Muscle layer of colon (tissue), 2 donors: ENCODE measurements at regions not wholly inside any gene's neighbourhood (a gene's known extent, or its start where the extent isn't known, plus 50 kb on each side); places are given as distances from the start of the nearest gene placed in this dataset.
"Not testable (repeated sequence)": the region's sequence is repeated elsewhere in the genome, so short reads cannot be mapped to it uniquely, and the experiment has no call there.

Experiments
- H3K27ac ChIP-seq: one replicate; pipeline ENCODE4 v1.7.0; 2013; ENCODE audit warnings: low read depth, mild to moderate bottlenecking, low read length, moderate library complexity
- H3K27me3 ChIP-seq, 2 donors: one replicate each; pipeline ENCODE4 v1.7.0; 2013; ENCODE audit warnings: low read length in 2 of 2, mild to moderate bottlenecking in 2 of 2; ENCODE audit not compliant: insufficient read depth in 2 of 2, control insufficient read depth in 1 of 2
- H3K36me3 ChIP-seq: one replicate; pipeline ENCODE4 v1.7.0; 2013; ENCODE audit warnings: mild to moderate bottlenecking, low read length; ENCODE audit not compliant: insufficient read depth
- H3K4me1 ChIP-seq: one replicate; pipeline ENCODE4 v1.7.0; 2013; ENCODE audit warnings: mild to moderate bottlenecking, low read length; ENCODE audit not compliant: insufficient read depth
- H3K4me3 ChIP-seq, 2 donors: one replicate each; pipeline ENCODE4 v1.7.0; 2013; ENCODE audit warnings: low read length in 2 of 2, low read depth in 1 of 2, mild to moderate bottlenecking in 1 of 2, moderate library complexity in 1 of 2
- H3K9ac ChIP-seq: one replicate; pipeline ENCODE4 v1.7.0; 2013; ENCODE audit warnings: low read length
- H3K9me3 ChIP-seq: one replicate; pipeline ENCODE4 v1.7.0; 2013; ENCODE audit warnings: mild to moderate bottlenecking, low read length
- donor health status: abdominal sarcoma.
- donor health status: Adenocarcinoma of cecum.

- no peaks in the 10 kb centered on the region for H3K4me1 ChIP-seq
These were observed 276.7 kb upstream of the ECI2 start for GRCh38 chr6:4412077-4412476.

GRCh38 chr6:4407710-4408109 lies 272.3 kb upstream of the ECI2 start:
- not testable (repeated sequence) for H3K9me3 ChIP-seq, H3K36me3 ChIP-seq, H3K27me3 ChIP-seq, H3K4me1 ChIP-seq, H3K4me3 ChIP-seq, H3K9ac ChIP-seq, H3K27ac ChIP-seq

More at GRCh38 chr6:4412077-4412476, 276.7 kb upstream of the ECI2 start:
- Histone ChIP-seq H3K4me3 (no peak overlapping the region), H3K27me3 (no peaks in the 10 kb centered on the region), H3K36me3 (no peaks in the 10 kb centered on the region), H3K9ac (no peak overlapping the region), H3K27ac (no peak overlapping the region), H3K9me3 (no peaks in the 10 kb centered on the region)

GRCh38 chr6:4405621-4406212 lies 270.3 kb upstream of the ECI2 start:
- Histone ChIP-seq H3K27ac (no peak overlapping the region), H3K4me1 (peaks cover 17% of the 10 kb centered on the region), H3K27me3 (no peaks in the 10 kb centered on the region), H3K9ac (no peak overlapping the region), H3K9me3 (no peaks in the 10 kb centered on the region), H3K4me3 (no peak overlapping the region), H3K36me3 (no peaks in the 10 kb centered on the region)

- no peak overlapping the region for H3K4me3 ChIP-seq
- no peak overlapping the region for H3K9ac ChIP-seq
- no peaks in the 10 kb centered on the region for H3K36me3 ChIP-seq
- no peak overlapping the region for H3K27ac ChIP-seq
- H3K4me1 ChIP-seq: peaks cover 17% of the 10 kb centered on the region
- H3K9me3 ChIP-seq: no peaks in the 10 kb centered on the region
- H3K27me3 ChIP-seq: no peaks in the 10 kb centered on the region
These were observed 269.0 kb upstream of the ECI2 start for GRCh38 chr6:4404415-4404814.

- Histone ChIP-seq H3K9me3 (no peaks in the 10 kb centered on the region), H3K27ac (no peak overlapping the region), H3K36me3 (no peaks in the 10 kb centered on the region), H3K4me1 (peaks cover 17% of the 10 kb centered on the region), H3K9ac (no peak overlapping the region), H3K27me3 (no peaks in the 10 kb centered on the region), H3K4me3 (no peak overlapping the region)
These were observed 268.5 kb upstream of the ECI2 start for GRCh38 chr6:4403828-4404227.

GRCh38 chr6:4403023-4403752 lies 267.8 kb upstream of the ECI2 start:
- no peak overlapping the region for H3K4me3 ChIP-seq
- no peaks in the 10 kb centered on the region for H3K36me3 ChIP-seq
- no peaks in the 10 kb centered on the region for H3K9me3 ChIP-seq
- H3K4me1 ChIP-seq: peaks cover 17% of the 10 kb centered on the region
- H3K27ac ChIP-seq: no peak overlapping the region
- no peaks in the 10 kb centered on the region for H3K27me3 ChIP-seq
- H3K9ac ChIP-seq: no peak overlapping the region

GRCh38 chr6:4402477-4402976 lies 267.2 kb upstream of the ECI2 start:
- H3K4me3 ChIP-seq: no peak overlapping the region

GRCh38 chr6:4401408-4402368 lies 266.3 kb upstream of the ECI2 start:
- Histone ChIP-seq H3K27ac (no peak overlapping the region), H3K9ac (no peak overlapping the region), H3K27me3 (no peaks in the 10 kb centered on the region), H3K36me3 (no peaks in the 10 kb centered on the region), H3K9me3 (no peaks in the 10 kb centered on the region), H3K4me1 (peaks cover 17% of the 10 kb centered on the region), H3K4me3 (no peak overlapping the region)

More at GRCh38 chr6:4402477-4402976, 267.2 kb upstream of the ECI2 start:
- H3K36me3 ChIP-seq: no peaks in the 10 kb centered on the region
- no peaks in the 10 kb centered on the region for H3K27me3 ChIP-seq
- no peaks in the 10 kb centered on the region for H3K9me3 ChIP-seq
- H3K4me1 ChIP-seq: peaks cover 17% of the 10 kb centered on the region
- H3K27ac ChIP-seq: no peak overlapping the region
- no peak overlapping the region for H3K9ac ChIP-seq

- no peak overlapping the region for H3K9ac ChIP-seq
- H3K27ac ChIP-seq: no peak overlapping the region
- H3K27me3 ChIP-seq: no peaks in the 10 kb centered on the region
- H3K9me3 ChIP-seq: no peaks in the 10 kb centered on the region
- peaks cover 17% of the 10 kb centered on the region for H3K4me1 ChIP-seq
- H3K36me3 ChIP-seq: no peaks in the 10 kb centered on the region
- H3K4me3 ChIP-seq: no peak overlapping the region
These were observed 264.3 kb upstream of the ECI2 start for GRCh38 chr6:4399656-4400055.

GRCh38 chr6:4398791-4399190 lies 263.4 kb upstream of the ECI2 start:
- H3K9me3 ChIP-seq: no peaks in the 10 kb centered on the region
- no peak overlapping the region for H3K4me3 ChIP-seq
- peaks cover 17% of the 10 kb centered on the region for H3K4me1 ChIP-seq
- no peaks in the 10 kb centered on the region for H3K36me3 ChIP-seq
- no peak overlapping the region for H3K9ac ChIP-seq
- H3K27me3 ChIP-seq: no peaks in the 10 kb centered on the region
- H3K27ac ChIP-seq: no peak overlapping the region

- Histone ChIP-seq H3K27me3 (no peaks in the 10 kb centered on the region), H3K4me1 (peaks cover 7% of the 10 kb centered on the region), H3K36me3 (no peaks in the 10 kb centered on the region), H3K4me3 (no peak overlapping the region), H3K9me3 (no peaks in the 10 kb centered on the region), H3K9ac (no peak overlapping the region), H3K27ac (no peak overlapping the region)
These were observed 261.9 kb upstream of the ECI2 start for GRCh38 chr6:4397307-4397706.
